C4-2B (cell line): ENCODE measurements at regions not wholly inside any gene's neighbourhood (a gene's known extent, or its start where the extent isn't known, plus 50 kb on each side); places are given as distances from the start of the nearest gene placed in this dataset.
A peak's percentile ranks its signal among the peaks of the same experiment; 100 is the strongest.

ENCODE experiments used
- H3K27ac ChIP-seq: fragments of 450-650 bp; 2 replicates; pipeline ENCODE4 v1.5.1; 2017
- CTCF ChIP-seq: fragments of 450-650 bp; conservative IDR thresholded peaks from 2 replicates; pipeline ENCODE4 v1.5.1; 2017; ENCODE audit warnings: mild to moderate bottlenecking
- ZFX ChIP-seq: fragments of 450-650 bp; IDR thresholded peaks from 2 replicates; pipeline ENCODE4 v1.6.1; 2017

- TF ChIP-seq CTCF (no peak), ZFX (no peak)
- no peak overlapping the region for H3K27ac ChIP-seq
Measured at GRCh38 chr4:185872747-185873380, 60.9 kb upstream of the SORBS2 start.

- no peak for TF ChIP-seq ZFX
- TF ChIP-seq CTCF = no peak
- H3K27ac ChIP-seq = no peak overlapping the region
Measured at GRCh38 chr4:185874516-185875230, 62.7 kb upstream of the SORBS2 start.

GRCh38 chr4:185875316-185875907, 63.4 kb upstream of the SORBS2 start:
- no peak overlapping the region for H3K27ac ChIP-seq
- TF ChIP-seq ZFX (no peak), CTCF (no peak)

GRCh38 chr4:185878633-185879032, 66.6 kb upstream of the SORBS2 start:
- TF ChIP-seq ZFX = no peak
- no peak for TF ChIP-seq CTCF
- no peak overlapping the region; the same call in 1 of the 2 replicates for H3K27ac ChIP-seq

- H3K27ac ChIP-seq = peak overlapping the region; percentile 66
- TF ChIP-seq ZFX (no peak), CTCF (no peak)
Measured at GRCh38 chr4:185879666-185880312, 67.8 kb upstream of the SORBS2 start.

- no peak for TF ChIP-seq ZFX
- TF ChIP-seq CTCF = no peak
- H3K27ac ChIP-seq = peak overlapping the region; percentile 66; the same call in 1 of the 2 replicates
Measured at GRCh38 chr4:185880571-185880970, 68.6 kb upstream of the SORBS2 start.

GRCh38 chr4:185881430-185881829, 69.4 kb upstream of the SORBS2 start:
- TF ChIP-seq ZFX = no peak
- no peak for TF ChIP-seq CTCF
- no peak overlapping the region for H3K27ac ChIP-seq
